ENCODE measurements at regions not wholly inside any gene's neighbourhood (a gene's known extent, or its start where the extent isn't known, plus 50 kb on each side); places are given as distances from the start of the nearest gene placed in this dataset.

- TF ChIP-seq CTCF (IDR thresholded peaks at IDR 0.05) (no peak), POLR2A (IDR thresholded peaks at IDR 0.05) (no peak)
Measured at GRCh38 chr5:5828619-5829018, 406.1 kb downstream of the ICE1 start.

Data from adrenal gland (tissue), 5 donors.